ENCODE measurements at regions not wholly inside any gene's neighbourhood (a gene's known extent, or its start where the extent isn't known, plus 50 kb on each side); places are given as distances from the start of the nearest gene placed in this dataset.
A peak's percentile ranks its signal among the peaks of the same experiment; 100 is the strongest.

- Histone ChIP-seq H3K36me3 (ENCODE audit: control insufficient read depth in 3 of 3, insufficient read depth in 2 of 3, low read depth in 1 of 3, low read length in 3 of 3) (no peaks in the 10 kb centered on the region), H3K4me1 (ENCODE audit: control insufficient read depth in 3 of 3, insufficient read depth in 2 of 3, low read depth in 1 of 3, low read length in 2 of 3) (no peaks in the 10 kb centered on the region), H3K27ac (ENCODE audit: low read depth in 1 of 3, low read length in 2 of 3) (no peak overlapping the region), H3K4me3 (ENCODE audit: low read depth in 1 of 3, low read length in 3 of 3) (no peak overlapping the region), H3K9me3 (ENCODE audit: control insufficient read depth in 2 of 2, insufficient read depth in 1 of 2, low read depth in 1 of 2, low read length in 1 of 2) (no peaks in the 10 kb centered on the region), H3K27me3 (ENCODE audit: control insufficient read depth in 3 of 3, insufficient read depth in 3 of 3, low read length in 3 of 3) (no peaks in the 10 kb centered on the region)
- 45 to 56% (median 55%) methylated on average over 5 of the region's 5 CpGs for WGBS, 3 donors
- no peak for DNase-seq
- no peak for FAIRE-seq
Measured at GRCh38 chrX:45903781-45904201, 641.4 kb downstream of the ZNF674 start.

- 62 to 82% (median 70%) methylated on average over 9 of the region's 9 CpGs for WGBS, 3 donors
- no peak overlapping the region for H3K27ac ChIP-seq (ENCODE audit: low read depth in 1 of 3, low read length in 2 of 3)
- no peak for FAIRE-seq
Measured at GRCh38 chrX:45900766-45901615, 644.2 kb downstream of the ZNF674 start.

GRCh38 chrX:45894864-45895645, 650.2 kb downstream of the ZNF674 start:
- Histone ChIP-seq H3K27me3 (ENCODE audit: control insufficient read depth in 3 of 3, insufficient read depth in 3 of 3, low read length in 3 of 3) (no peaks in the 10 kb centered on the region), H3K27ac (ENCODE audit: low read depth in 1 of 3, low read length in 2 of 3) (no peak overlapping the region), H3K36me3 (ENCODE audit: control insufficient read depth in 3 of 3, insufficient read depth in 2 of 3, low read depth in 1 of 3, low read length in 3 of 3) (no peaks in the 10 kb centered on the region), H3K4me3 (ENCODE audit: low read depth in 1 of 3, low read length in 3 of 3) (no peak overlapping the region), H3K4me1 (ENCODE audit: control insufficient read depth in 3 of 3, insufficient read depth in 2 of 3, low read depth in 1 of 3, low read length in 2 of 3) (no peaks in the 10 kb centered on the region), H3K9me3 (ENCODE audit: control insufficient read depth in 2 of 2, insufficient read depth in 1 of 2, low read depth in 1 of 2, low read length in 1 of 2) (peaks cover 0 to 4% of the 10 kb centered on the region in 2 donors)
- peak in 1 of 2 donors; percentile 21 for DNase-seq
- no peak for FAIRE-seq
- 62 to 82% (median 75%) methylated on average over 4 of the region's 4 CpGs for WGBS, 3 donors

More at GRCh38 chrX:45900766-45901615, 644.2 kb downstream of the ZNF674 start:
- Histone ChIP-seq H3K27me3 (ENCODE audit: control insufficient read depth in 3 of 3, insufficient read depth in 3 of 3, low read length in 3 of 3) (no peaks in the 10 kb centered on the region), H3K4me1 (ENCODE audit: control insufficient read depth in 3 of 3, insufficient read depth in 2 of 3, low read depth in 1 of 3, low read length in 2 of 3) (no peaks in the 10 kb centered on the region), H3K36me3 (ENCODE audit: control insufficient read depth in 3 of 3, insufficient read depth in 2 of 3, low read depth in 1 of 3, low read length in 3 of 3) (no peaks in the 10 kb centered on the region), H3K4me3 (ENCODE audit: low read depth in 1 of 3, low read length in 3 of 3) (no peak overlapping the region), H3K9me3 (ENCODE audit: control insufficient read depth in 2 of 2, insufficient read depth in 1 of 2, low read depth in 1 of 2, low read length in 1 of 2) (no peaks in the 10 kb centered on the region)
- no peak for DNase-seq

GRCh38 chrX:45889471-45889870, 655.8 kb downstream of the ZNF674 start:
- Histone ChIP-seq H3K4me1 (ENCODE audit: control insufficient read depth in 3 of 3, insufficient read depth in 2 of 3, low read depth in 1 of 3, low read length in 2 of 3) (no peaks in the 10 kb centered on the region), H3K27me3 (ENCODE audit: control insufficient read depth in 3 of 3, insufficient read depth in 3 of 3, low read length in 3 of 3) (no peaks in the 10 kb centered on the region), H3K27ac (ENCODE audit: low read depth in 1 of 3, low read length in 2 of 3) (no peak overlapping the region), H3K36me3 (ENCODE audit: control insufficient read depth in 3 of 3, insufficient read depth in 2 of 3, low read depth in 1 of 3, low read length in 3 of 3) (no peaks in the 10 kb centered on the region), H3K9me3 (ENCODE audit: control insufficient read depth in 2 of 2, insufficient read depth in 1 of 2, low read depth in 1 of 2, low read length in 1 of 2) (no peaks in the 10 kb centered on the region), H3K4me3 (ENCODE audit: low read depth in 1 of 3, low read length in 3 of 3) (no peak overlapping the region)
- DNase-seq (no peak), FAIRE-seq (no peak)
- 51 to 62% (median 59%) methylated on average over 8 of the region's 8 CpGs for WGBS, 3 donors

GRCh38 chrX:45888518-45888917, 656.7 kb downstream of the ZNF674 start:
- DNase-seq (no peak), FAIRE-seq (no peak)
- H3K4me1 ChIP-seq (ENCODE audit: control insufficient read depth in 3 of 3, insufficient read depth in 2 of 3, low read depth in 1 of 3, low read length in 2 of 3) = no peaks in the 10 kb centered on the region
- H3K4me3 ChIP-seq (ENCODE audit: low read depth in 1 of 3, low read length in 3 of 3) = no peak overlapping the region
- H3K9me3 ChIP-seq (ENCODE audit: control insufficient read depth in 2 of 2, insufficient read depth in 1 of 2, low read depth in 1 of 2, low read length in 1 of 2) = no peaks in the 10 kb centered on the region
- H3K27me3 ChIP-seq (ENCODE audit: control insufficient read depth in 3 of 3, insufficient read depth in 3 of 3, low read length in 3 of 3) = no peaks in the 10 kb centered on the region
- H3K36me3 ChIP-seq (ENCODE audit: control insufficient read depth in 3 of 3, insufficient read depth in 2 of 3, low read depth in 1 of 3, low read length in 3 of 3) = no peaks in the 10 kb centered on the region
- H3K27ac ChIP-seq (ENCODE audit: low read depth in 1 of 3, low read length in 2 of 3) = no peak overlapping the region

- Histone ChIP-seq H3K9me3 (ENCODE audit: control insufficient read depth in 2 of 2, insufficient read depth in 1 of 2, low read depth in 1 of 2, low read length in 1 of 2) (no peaks in the 10 kb centered on the region), H3K27ac (ENCODE audit: low read depth in 1 of 3, low read length in 2 of 3) (no peak overlapping the region), H3K36me3 (ENCODE audit: control insufficient read depth in 3 of 3, insufficient read depth in 2 of 3, low read depth in 1 of 3, low read length in 3 of 3) (no peaks in the 10 kb centered on the region), H3K4me3 (ENCODE audit: low read depth in 1 of 3, low read length in 3 of 3) (no peak overlapping the region), H3K4me1 (ENCODE audit: control insufficient read depth in 3 of 3, insufficient read depth in 2 of 3, low read depth in 1 of 3, low read length in 2 of 3) (no peaks in the 10 kb centered on the region), H3K27me3 (ENCODE audit: control insufficient read depth in 3 of 3, insufficient read depth in 3 of 3, low read length in 3 of 3) (no peaks in the 10 kb centered on the region)
- FAIRE-seq (no peak), DNase-seq (no peak)
- WGBS, 3 donors = 83 to 95% (median 88%) methylated on average over 2 of the region's 2 CpGs
Measured at GRCh38 chrX:45885931-45886330, 659.3 kb downstream of the ZNF674 start.

- Histone ChIP-seq H3K4me3 (ENCODE audit: low read depth in 1 of 3, low read length in 3 of 3) (no peak overlapping the region), H3K27me3 (ENCODE audit: control insufficient read depth in 3 of 3, insufficient read depth in 3 of 3, low read length in 3 of 3) (no peaks in the 10 kb centered on the region), H3K36me3 (ENCODE audit: control insufficient read depth in 3 of 3, insufficient read depth in 2 of 3, low read depth in 1 of 3, low read length in 3 of 3) (no peaks in the 10 kb centered on the region), H3K9me3 (ENCODE audit: control insufficient read depth in 2 of 2, insufficient read depth in 1 of 2, low read depth in 1 of 2, low read length in 1 of 2) (no peaks in the 10 kb centered on the region), H3K27ac (ENCODE audit: low read depth in 1 of 3, low read length in 2 of 3) (no peak overlapping the region), H3K4me1 (ENCODE audit: control insufficient read depth in 3 of 3, insufficient read depth in 2 of 3, low read depth in 1 of 3, low read length in 2 of 3) (no peaks in the 10 kb centered on the region)
- DNase-seq = no peak
- no peak for FAIRE-seq
- 72 to 92% (median 76%) methylated on average over 3 of the region's 3 CpGs for WGBS, 3 donors
Measured at GRCh38 chrX:45879512-45879911, 665.7 kb downstream of the ZNF674 start.

GRCh38 chrX:45876206-45876605, 669.0 kb downstream of the ZNF674 start:
- WGBS, 3 donors = 74 to 94% (median 87%) methylated on average over 4 of the region's 4 CpGs
- Histone ChIP-seq H3K4me3 (ENCODE audit: low read depth in 1 of 3, low read length in 3 of 3) (no peak overlapping the region), H3K36me3 (ENCODE audit: control insufficient read depth in 3 of 3, insufficient read depth in 2 of 3, low read depth in 1 of 3, low read length in 3 of 3) (no peaks in the 10 kb centered on the region), H3K27me3 (ENCODE audit: control insufficient read depth in 3 of 3, insufficient read depth in 3 of 3, low read length in 3 of 3) (no peaks in the 10 kb centered on the region), H3K4me1 (ENCODE audit: control insufficient read depth in 3 of 3, insufficient read depth in 2 of 3, low read depth in 1 of 3, low read length in 2 of 3) (no peaks in the 10 kb centered on the region), H3K9me3 (ENCODE audit: control insufficient read depth in 2 of 2, insufficient read depth in 1 of 2, low read depth in 1 of 2, low read length in 1 of 2) (no peaks in the 10 kb centered on the region), H3K27ac (ENCODE audit: low read depth in 1 of 3, low read length in 2 of 3) (no peak overlapping the region)
- FAIRE-seq (no peak), DNase-seq (no peak)
